Spleen (tissue), 7 donors: ENCODE measurements at regions not wholly inside any gene's neighbourhood (a gene's known extent, or its start where the extent isn't known, plus 50 kb on each side); places are given as distances from the start of the nearest gene placed in this dataset.
"Not testable (repeated sequence)": the region's sequence is repeated elsewhere in the genome, so short reads cannot be mapped to it uniquely, and the experiment has no call there.

ENCODE experiments used
- POLR2AphosphoS5 ChIP-seq, 3 donors: sonication (generic); formaldehyde crosslinking; IDR thresholded peaks; one replicate each; pipeline ENCODE4 v1.5.1; 2017; ENCODE audit warnings: antibody characterized with exemption in 3 of 3
- TF ChIP-seq, protein P1 (sequence below), 11 experiments: fragments of 200-600 bp in 7 of 11; fragments of 450-650 bp in 4 of 11; sonication (generic) in 4 of 11; IDR thresholded peaks in 8 of 11; conservative IDR thresholded peaks in 3 of 11; 1 replicate in 7 of 11; 2 replicates in 4 of 11; pipeline versions ENCODE4 v1.4.0 to v1.8.0; 2016 to 2021; ENCODE audit warnings: antibody characterized with exemption in 11 of 11, inconsistent platforms in 4 of 11, mild to moderate bottlenecking in 1 of 11
- donor health status: DM: no; HTN: no; CAD: no; lungs with moderate emphysema.
- donor health status: DM: no; HTN: no; CAD: no.
- donor health status: DM: no; HTN: no; CAD: no.

DNA sequence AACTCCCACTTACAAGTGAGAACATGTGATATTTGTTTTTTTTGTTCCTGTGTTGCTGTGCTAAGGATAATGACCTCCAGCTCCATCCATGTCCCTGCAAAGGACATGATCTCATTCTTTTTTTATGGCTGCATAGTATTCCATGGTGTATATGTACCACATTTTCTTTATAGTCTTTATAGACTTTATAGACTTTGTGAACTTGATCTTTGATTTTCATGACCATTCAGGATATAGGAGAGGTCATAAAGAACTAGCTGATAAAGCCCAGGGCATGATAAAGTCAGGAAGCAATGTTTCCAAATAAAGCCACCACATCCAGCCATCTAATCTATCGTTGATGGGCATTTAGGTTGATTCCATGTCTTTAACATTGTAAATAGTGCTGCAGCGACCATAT lies 198.5 kb upstream of the PTPRZ1 start:
- TF ChIP-seq, protein P1, sequence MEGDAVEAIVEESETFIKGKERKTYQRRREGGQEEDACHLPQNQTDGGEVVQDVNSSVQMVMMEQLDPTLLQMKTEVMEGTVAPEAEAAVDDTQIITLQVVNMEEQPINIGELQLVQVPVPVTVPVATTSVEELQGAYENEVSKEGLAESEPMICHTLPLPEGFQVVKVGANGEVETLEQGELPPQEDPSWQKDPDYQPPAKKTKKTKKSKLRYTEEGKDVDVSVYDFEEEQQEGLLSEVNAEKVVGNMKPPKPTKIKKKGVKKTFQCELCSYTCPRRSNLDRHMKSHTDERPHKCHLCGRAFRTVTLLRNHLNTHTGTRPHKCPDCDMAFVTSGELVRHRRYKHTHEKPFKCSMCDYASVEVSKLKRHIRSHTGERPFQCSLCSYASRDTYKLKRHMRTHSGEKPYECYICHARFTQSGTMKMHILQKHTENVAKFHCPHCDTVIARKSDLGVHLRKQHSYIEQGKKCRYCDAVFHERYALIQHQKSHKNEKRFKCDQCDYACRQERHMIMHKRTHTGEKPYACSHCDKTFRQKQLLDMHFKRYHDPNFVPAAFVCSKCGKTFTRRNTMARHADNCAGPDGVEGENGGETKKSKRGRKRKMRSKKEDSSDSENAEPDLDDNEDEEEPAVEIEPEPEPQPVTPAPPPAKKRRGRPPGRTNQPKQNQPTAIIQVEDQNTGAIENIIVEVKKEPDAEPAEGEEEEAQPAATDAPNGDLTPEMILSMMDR (IDR thresholded peaks at IDR 0.05 in 8 of 11, conservative IDR thresholded peaks at IDR 0.05 in 3 of 11) = not testable (repeated sequence)
- not testable (repeated sequence) for TF ChIP-seq POLR2AphosphoS5 (IDR thresholded peaks at IDR 0.05)
